Loucy (cell line): ENCODE measurements at regions not wholly inside any gene's neighbourhood (a gene's known extent, or its start where the extent isn't known, plus 50 kb on each side); places are given as distances from the start of the nearest gene placed in this dataset.

Source experiments
- H2AFZ ChIP-seq: fragments of 200-600 bp; sonication (generic); 2 replicates; pipeline ENCODE4 v1.6.0; 2016; ENCODE audit warnings: antibody characterized with exemption, mild to moderate bottlenecking, low read length, moderate library complexity
- H3F3A ChIP-seq: fragments of 200-600 bp; 2 replicates; pipeline ENCODE4 v1.6.0; 2016; ENCODE audit warnings: antibody characterized with exemption, low read depth, mild to moderate bottlenecking
- H3K27me3 ChIP-seq: fragments of 200-600 bp; sonication (generic); 2 replicates; pipeline ENCODE4 v1.6.1; 2014; ENCODE audit warnings: low read length, mild to moderate bottlenecking; ENCODE audit not compliant: insufficient read depth, poor library complexity, severe bottlenecking
- H3K36me3 ChIP-seq: fragments of 200-600 bp; sonication (generic); 2 replicates; pipeline ENCODE4 v1.6.1; 2016; ENCODE audit warnings: low read length; ENCODE audit not compliant: insufficient read depth
- H3K4me1 ChIP-seq: fragments of 200-600 bp; sonication (generic); 2 replicates; pipeline ENCODE4 v1.5.1; 2014; ENCODE audit warnings: low read length, mild to moderate bottlenecking; ENCODE audit not compliant: insufficient read depth, poor library complexity, severe bottlenecking
- H3K4me2 ChIP-seq: fragments of 200-600 bp; sonication (generic); 2 replicates; pipeline ENCODE4 v1.6.0; 2014; ENCODE audit warnings: antibody characterized with exemption, low read length, low read depth, mild to moderate bottlenecking; ENCODE audit not compliant: poor library complexity, severe bottlenecking
- H3K4me3 ChIP-seq: fragments of 200-600 bp; sonication (generic); 2 replicates; pipeline ENCODE4 v1.5.1; 2014; ENCODE audit warnings: low read length, mild to moderate bottlenecking, mixed read lengths; ENCODE audit not compliant: poor library complexity, severe bottlenecking
- H3K79me2 ChIP-seq: fragments of 200-600 bp; sonication (generic); 2 replicates; pipeline ENCODE4 v1.6.1; 2014; ENCODE audit warnings: low read length; ENCODE audit not compliant: insufficient read depth
- H3K9ac ChIP-seq: fragments of 200-600 bp; sonication (generic); 2 replicates; pipeline ENCODE4 v1.6.0; 2014; ENCODE audit warnings: mild to moderate bottlenecking, low read depth, low read length, moderate library complexity; ENCODE audit not compliant: poor library complexity, severe bottlenecking
- H3K9me2 ChIP-seq: fragments of 200-600 bp; sonication (generic); replicated peaks from 2 replicates; pipeline ENCODE4 v1.6.1; 2016; ENCODE audit warnings: low read depth, low read length, mixed read lengths
- H3K9me3 ChIP-seq: fragments of 200-600 bp; sonication (generic); 2 replicates; pipeline ENCODE4 v1.6.1; 2014; ENCODE audit warnings: mild to moderate bottlenecking, antibody characterized with exemption, low read length, low read depth; ENCODE audit not compliant: insufficient read depth
- H4K20me1 ChIP-seq: fragments of 200-600 bp; sonication (generic); 2 replicates; pipeline ENCODE4 v1.6.0; 2014; ENCODE audit warnings: antibody characterized with exemption, low read length, mild to moderate bottlenecking; ENCODE audit not compliant: insufficient read depth, poor library complexity, severe bottlenecking
- EZH2phosphoT487 ChIP-seq: fragments of 200-600 bp; IDR thresholded peaks from 2 replicates; pipeline ENCODE4 v1.6.1; 2018; ENCODE audit warnings: antibody characterized with exemption, mild to moderate bottlenecking, moderate library complexity, borderline replicate concordance
- TF ChIP-seq, protein P1 (sequence below): fragments of 200-600 bp; sonication (generic); conservative IDR thresholded peaks from 2 replicates; pipeline ENCODE4 v1.5.1; 2014; ENCODE audit warnings: mild to moderate bottlenecking, antibody characterized with exemption, low read length

DNA sequence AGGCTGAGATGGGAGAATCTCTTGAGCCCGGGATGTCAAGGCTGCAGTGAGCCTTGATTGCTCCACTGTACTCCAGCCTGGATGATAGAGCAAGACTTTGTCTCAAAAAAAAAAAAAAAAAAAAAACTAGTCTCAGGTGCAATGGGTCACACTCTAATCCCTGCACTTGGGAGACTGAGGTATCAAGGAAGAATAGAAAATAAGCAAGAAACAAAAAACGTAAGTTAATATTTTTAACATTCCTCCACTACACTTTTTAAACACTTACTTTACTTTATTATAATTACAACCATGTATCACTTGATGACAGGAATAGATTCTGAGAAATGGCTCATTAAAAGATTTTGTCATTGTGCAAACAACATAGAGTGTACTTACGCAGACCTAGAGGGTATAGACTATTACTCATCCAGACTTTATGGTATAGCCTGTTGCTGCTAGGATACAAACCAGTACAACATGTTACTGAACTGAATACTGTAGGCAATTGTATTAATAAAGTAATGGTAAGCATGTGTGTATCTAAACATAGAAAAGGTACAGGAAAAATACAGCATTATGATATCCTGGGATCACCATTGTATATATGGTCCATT lies 1244.1 kb upstream of the ADGRL4 start:
- no peaks in the 10 kb centered on the region for H3K4me1 ChIP-seq
- H3K27me3 ChIP-seq, result no peaks in the 10 kb centered on the region
- no peak overlapping the region for H3K9ac ChIP-seq
- no peak overlapping the region for H3K4me3 ChIP-seq
- no peaks in the 10 kb centered on the region for H3K9me2 ChIP-seq
- no peaks in the 10 kb centered on the region for H3K36me3 ChIP-seq
- no peak overlapping the region for H2AFZ ChIP-seq
- no peaks in the 10 kb centered on the region for H4K20me1 ChIP-seq
- no peak overlapping the region for H3K4me2 ChIP-seq
- H3K79me2 ChIP-seq, result no peaks in the 10 kb centered on the region
- no peaks in the 10 kb centered on the region for H3K9me3 ChIP-seq
- no peak for TF ChIP-seq EZH2phosphoT487
- TF ChIP-seq, protein P1, sequence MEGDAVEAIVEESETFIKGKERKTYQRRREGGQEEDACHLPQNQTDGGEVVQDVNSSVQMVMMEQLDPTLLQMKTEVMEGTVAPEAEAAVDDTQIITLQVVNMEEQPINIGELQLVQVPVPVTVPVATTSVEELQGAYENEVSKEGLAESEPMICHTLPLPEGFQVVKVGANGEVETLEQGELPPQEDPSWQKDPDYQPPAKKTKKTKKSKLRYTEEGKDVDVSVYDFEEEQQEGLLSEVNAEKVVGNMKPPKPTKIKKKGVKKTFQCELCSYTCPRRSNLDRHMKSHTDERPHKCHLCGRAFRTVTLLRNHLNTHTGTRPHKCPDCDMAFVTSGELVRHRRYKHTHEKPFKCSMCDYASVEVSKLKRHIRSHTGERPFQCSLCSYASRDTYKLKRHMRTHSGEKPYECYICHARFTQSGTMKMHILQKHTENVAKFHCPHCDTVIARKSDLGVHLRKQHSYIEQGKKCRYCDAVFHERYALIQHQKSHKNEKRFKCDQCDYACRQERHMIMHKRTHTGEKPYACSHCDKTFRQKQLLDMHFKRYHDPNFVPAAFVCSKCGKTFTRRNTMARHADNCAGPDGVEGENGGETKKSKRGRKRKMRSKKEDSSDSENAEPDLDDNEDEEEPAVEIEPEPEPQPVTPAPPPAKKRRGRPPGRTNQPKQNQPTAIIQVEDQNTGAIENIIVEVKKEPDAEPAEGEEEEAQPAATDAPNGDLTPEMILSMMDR, result no peak
- H3F3A ChIP-seq, result no peaks in the 10 kb centered on the region

GRCh38 chr1:80249699-80250098 lies 1243.2 kb upstream of the ADGRL4 start:
- H3K4me2 ChIP-seq, result no peak overlapping the region
- H3K27me3 ChIP-seq, result no peaks in the 10 kb centered on the region
- H3K9me3 ChIP-seq, result no peaks in the 10 kb centered on the region
- no peak overlapping the region for H3K9ac ChIP-seq
- H4K20me1 ChIP-seq, result no peaks in the 10 kb centered on the region
- H3K36me3 ChIP-seq, result no peaks in the 10 kb centered on the region
- H3K79me2 ChIP-seq, result no peaks in the 10 kb centered on the region
- H3K9me2 ChIP-seq, result no peaks in the 10 kb centered on the region
- TF ChIP-seq, protein P1, result no peak
- TF ChIP-seq EZH2phosphoT487, result no peak
- no peaks in the 10 kb centered on the region for H3F3A ChIP-seq
- no peak overlapping the region for H2AFZ ChIP-seq
- H3K4me1 ChIP-seq, result no peaks in the 10 kb centered on the region
- no peak overlapping the region for H3K4me3 ChIP-seq

GRCh38 chr1:80248886-80249285 lies 1242.4 kb upstream of the ADGRL4 start:
- no peak overlapping the region for H3K4me2 ChIP-seq
- no peaks in the 10 kb centered on the region for H4K20me1 ChIP-seq
- H2AFZ ChIP-seq, result no peak overlapping the region
- H3K27me3 ChIP-seq, result no peaks in the 10 kb centered on the region
- no peaks in the 10 kb centered on the region for H3K4me1 ChIP-seq
- no peak overlapping the region for H3K9ac ChIP-seq
- no peaks in the 10 kb centered on the region for H3K9me2 ChIP-seq
- H3K4me3 ChIP-seq, result no peak overlapping the region
- no peaks in the 10 kb centered on the region for H3K36me3 ChIP-seq
- H3K9me3 ChIP-seq, result no peaks in the 10 kb centered on the region
- no peak for TF ChIP-seq EZH2phosphoT487
- TF ChIP-seq, protein P1, result no peak
- no peaks in the 10 kb centered on the region for H3K79me2 ChIP-seq
- no peaks in the 10 kb centered on the region for H3F3A ChIP-seq
